Adrenal gland (tissue), 9 donors: ENCODE measurements at regions not wholly inside any gene's neighbourhood (a gene's known extent, or its start where the extent isn't known, plus 50 kb on each side); places are given as distances from the start of the nearest gene placed in this dataset.
A peak's percentile ranks its signal among the peaks of the same experiment; 100 is the strongest.

Source experiments
- DNase-seq, 7 donors: peaks; one replicate each; pipeline ENCODE4 v3.0.0-alpha.2; 2019 to 2020
- H3K27ac ChIP-seq, 5 donors: fragments of 200-600 bp; sonication (generic) in 4 of 5; 1 replicate in 3 of 5; 2 replicates in 2 of 5; pipeline versions ENCODE4 v1.5.1 to v1.8.0; 2016 to 2020; ENCODE audit warnings: mild to moderate bottlenecking in 1 of 5
- H3K27me3 ChIP-seq: fragments of 200-600 bp; 2 replicates; pipeline ENCODE4 v1.8.0; 2021
- H3K36me3 ChIP-seq, 2 donors: fragments of 200-600 bp; replicated peaks in 1 of 2; 1 replicate in 1 of 2; 2 replicates in 1 of 2; pipeline versions ENCODE4 v1.5.1 to v1.8.0; 2018 to 2022
- H3K4me1 ChIP-seq, 2 donors: fragments of 200-600 bp; replicated peaks in 1 of 2; 1 replicate in 1 of 2; 2 replicates in 1 of 2; pipeline versions ENCODE4 v1.5.1 to v1.8.0; 2018 to 2021
- H3K4me3 ChIP-seq, 4 donors: fragments of 200-600 bp; sonication (generic) in 3 of 4; one replicate each; pipeline ENCODE4 v1.5.1; 2016 to 2018
- H3K9me3 ChIP-seq, 3 donors: fragments of 200-600 bp; sonication (generic) in 1 of 3; replicated peaks in 1 of 3; 1 replicate in 2 of 3; 2 replicates in 1 of 3; pipeline versions ENCODE4 v1.5.1 to v1.8.0; 2016 to 2021
- CTCF ChIP-seq, 6 experiments: fragments of 450-650 bp in 4 of 6; fragments of 200-600 bp in 2 of 6; sonication (generic) in 1 of 6; IDR thresholded peaks; 1 replicate in 5 of 6; 2 replicates in 1 of 6; pipeline versions ENCODE4 v1.5.1 to v1.8.0; 2016 to 2021; ENCODE audit warnings: antibody characterized with exemption in 6 of 6, mild to moderate bottlenecking in 2 of 6, moderate library complexity in 1 of 6
- POLR2A ChIP-seq, 2 donors: fragments of 450-650 bp; IDR thresholded peaks; one replicate each; pipeline ENCODE4 v1.6.1; 2017; ENCODE audit warnings: antibody characterized with exemption in 2 of 2, mild to moderate bottlenecking in 2 of 2, moderate library complexity in 1 of 2
- WGBS, 4 donors: extraction: QIAGEN DNeasy Blood & Tissue Kit in 2 of 4; methylation state at CpG; one replicate each; pipeline versions ENCODE4 v1.1.5 to v1.1.7; 2013 to 2017; 5-methylcytosine and 5-hydroxymethylcytosine counted together
- intact Hi-C, 2 donors: fragments of 100-400 bp; cut with DNase I; formaldehyde crosslinking; loops; one replicate each; pipeline versions ENCODE4 v1.14.1 to v1.15.0; 2022 to 2023
- donor health status: healthy with polysubstance abuse.
- donor health status: Bipolar disorder and iron deficiency.
- donor health status: DM: yes; HTN: yes; CAD: no.
- donor health status: DM: no; HTN: no; CAD: no.
- donor health status: DM: no; HTN: no; CAD: no.

- peak in 3 of 7 donors; percentile 7 to 16 (median 14) for DNase-seq
- intact Hi-C loops, result no loop called here
- TF ChIP-seq POLR2A (IDR thresholded peaks at IDR 0.05) (no peak), CTCF (IDR thresholded peaks at IDR 0.05) (no peak)
- WGBS, 4 donors, result 75 to 89% (median 80%) methylated on average over 5 of the region's 5 CpGs
- Histone ChIP-seq H3K4me3 (no peak overlapping the region), H3K9me3 (no peaks in the 10 kb centered on the region), H3K4me1 (peaks cover 5% of the 10 kb centered on the region in 2 donors), H3K36me3 (no peaks in the 10 kb centered on the region), H3K27me3 (no peaks in the 10 kb centered on the region), H3K27ac (no peak overlapping the region)
These were observed 155.2 kb upstream of the UBE2E1 start for GRCh38 chr3:23650371-23651140.

GRCh38 chr3:23653647-23654525 lies 151.9 kb upstream of the UBE2E1 start:
- intact Hi-C loops, result no loop called here
- Histone ChIP-seq H3K27ac (no peak overlapping the region), H3K9me3 (no peaks in the 10 kb centered on the region), H3K4me1 (peaks cover 4 to 5% of the 10 kb centered on the region in 2 donors), H3K36me3 (no peaks in the 10 kb centered on the region), H3K27me3 (no peaks in the 10 kb centered on the region), H3K4me3 (no peak overlapping the region)
- no peak for DNase-seq
- 67 to 76% (median 72%) methylated on average over 9 of the region's 9 CpGs for WGBS, 4 donors
- TF ChIP-seq POLR2A (IDR thresholded peaks at IDR 0.05), result no peak
- TF ChIP-seq CTCF (IDR thresholded peaks at IDR 0.05), result no peak

- no peaks in the 10 kb centered on the region for H3K27me3 ChIP-seq
- no peaks in the 10 kb centered on the region for H3K36me3 ChIP-seq
- no peak overlapping the region for H3K27ac ChIP-seq
- H3K4me3 ChIP-seq, result no peak overlapping the region
- no peaks in the 10 kb centered on the region for H3K9me3 ChIP-seq
- TF ChIP-seq CTCF (IDR thresholded peaks at IDR 0.05), result no peak
- no peak for TF ChIP-seq POLR2A (IDR thresholded peaks at IDR 0.05)
- intact Hi-C loops, result no loop called here
- DNase-seq, result no peak
- 69 to 86% (median 83%) methylated on average over 3 of the region's 3 CpGs for WGBS, 4 donors
- peaks cover 0 to 5% of the 10 kb centered on the region in 2 donors for H3K4me1 ChIP-seq
These were observed 151.2 kb upstream of the UBE2E1 start for GRCh38 chr3:23654571-23654970.

- Histone ChIP-seq H3K27me3 (no peaks in the 10 kb centered on the region), H3K4me1 (peaks cover 0 to 1% of the 10 kb centered on the region in 2 donors), H3K36me3 (no peaks in the 10 kb centered on the region), H3K27ac (no peak overlapping the region), H3K9me3 (no peaks in the 10 kb centered on the region), H3K4me3 (no peak overlapping the region)
- 88 to 97% (median 94%) methylated on average over 3 of the region's 3 CpGs for WGBS, 4 donors
- DNase-seq, result no peak
- TF ChIP-seq CTCF (IDR thresholded peaks at IDR 0.05) (no peak), POLR2A (IDR thresholded peaks at IDR 0.05) (no peak)
- intact Hi-C loops, result no loop called here
These were observed 150.0 kb upstream of the UBE2E1 start for GRCh38 chr3:23655749-23656148.
